ENCODE measurements at regions not wholly inside any gene's neighbourhood (a gene's known extent, or its start where the extent isn't known, plus 50 kb on each side); places are given as distances from the start of the nearest gene placed in this dataset.

GRCh38 chr15:46326173-46326572 is 691.3 kb downstream of the SQOR start:
- Mint-ChIP-seq H3K27me3 (no peaks in the 10 kb centered on the region), H3K36me3 (no peaks in the 10 kb centered on the region), H3K4me1 (no peaks in the 10 kb centered on the region), H3K27ac (no peak overlapping the region), H3K9me3 (ENCODE audit: low read depth) (peaks cover 2% of the 10 kb centered on the region), H3K4me3 (no peak overlapping the region)
- DNase-seq, result no peak
- ATAC-seq, result no peak
- CTCF ChIA-PET, result interaction anchor here (1.4 kb wide), 1 partner anchor 15 kb away, joined by 4 read pairs; no protein-coding TSS in a partner anchor

GRCh38 chr15:46328821-46329220 is 694.0 kb downstream of the SQOR start:
- no peak overlapping the region for H3K4me3 Mint-ChIP-seq
- H3K27ac Mint-ChIP-seq, result no peak overlapping the region
- peaks cover 2% of the 10 kb centered on the region for H3K9me3 Mint-ChIP-seq (ENCODE audit: low read depth)
- H3K4me1 Mint-ChIP-seq, result no peaks in the 10 kb centered on the region
- CTCF ChIA-PET, result no interaction called here
- no peaks in the 10 kb centered on the region for H3K36me3 Mint-ChIP-seq
- DNase-seq (no peak), ATAC-seq (no peak)
- no peaks in the 10 kb centered on the region for H3K27me3 Mint-ChIP-seq

- Mint-ChIP-seq H3K4me3 (no peak overlapping the region), H3K36me3 (no peaks in the 10 kb centered on the region), H3K27ac (no peak overlapping the region), H3K4me1 (no peaks in the 10 kb centered on the region), H3K27me3 (no peaks in the 10 kb centered on the region), H3K9me3 (ENCODE audit: low read depth) (peaks cover 2% of the 10 kb centered on the region)
- DNase-seq (no peak), ATAC-seq (no peak)
- CTCF ChIA-PET, result no interaction called here
Observed at GRCh38 chr15:46329876-46330275, 695.0 kb downstream of the SQOR start.

GRCh38 chr15:46331546-46331945 is 696.7 kb downstream of the SQOR start:
- Mint-ChIP-seq H3K27me3 (no peaks in the 10 kb centered on the region), H3K9me3 (ENCODE audit: low read depth) (peaks cover 2% of the 10 kb centered on the region), H3K4me3 (no peak overlapping the region), H3K27ac (no peak overlapping the region), H3K4me1 (no peaks in the 10 kb centered on the region), H3K36me3 (no peaks in the 10 kb centered on the region)
- DNase-seq, result no peak
- ATAC-seq, result no peak
- CTCF ChIA-PET, result no interaction called here

GRCh38 chr15:46343196-46343935 is 708.5 kb downstream of the SQOR start:
- no peaks in the 10 kb centered on the region for H3K4me1 Mint-ChIP-seq
- no peak overlapping the region for H3K4me3 Mint-ChIP-seq
- no peak overlapping the region for H3K27ac Mint-ChIP-seq
- no peaks in the 10 kb centered on the region for H3K36me3 Mint-ChIP-seq
- H3K9me3 Mint-ChIP-seq (ENCODE audit: low read depth), result no peaks in the 10 kb centered on the region
- ATAC-seq (no peak), DNase-seq (no peak)
- CTCF ChIA-PET, result no interaction called here
- no peaks in the 10 kb centered on the region for H3K27me3 Mint-ChIP-seq

GRCh38 chr15:46344115-46344724 is 709.4 kb downstream of the SQOR start:
- Mint-ChIP-seq H3K9me3 (ENCODE audit: low read depth) (no peaks in the 10 kb centered on the region), H3K27ac (no peak overlapping the region), H3K4me1 (no peaks in the 10 kb centered on the region), H3K4me3 (no peak overlapping the region), H3K27me3 (no peaks in the 10 kb centered on the region), H3K36me3 (no peaks in the 10 kb centered on the region)
- CTCF ChIA-PET, result no interaction called here
- no peak for ATAC-seq
- no peak for DNase-seq

- CTCF ChIA-PET, result no interaction called here
- H3K4me1 Mint-ChIP-seq, result no peaks in the 10 kb centered on the region
- ATAC-seq (no peak), DNase-seq (no peak)
- H3K36me3 Mint-ChIP-seq, result no peaks in the 10 kb centered on the region
- no peaks in the 10 kb centered on the region for H3K9me3 Mint-ChIP-seq (ENCODE audit: low read depth)
- H3K27ac Mint-ChIP-seq, result no peak overlapping the region
- no peaks in the 10 kb centered on the region for H3K27me3 Mint-ChIP-seq
- H3K4me3 Mint-ChIP-seq, result no peak overlapping the region
Observed at GRCh38 chr15:46344915-46345314, 710.1 kb downstream of the SQOR start.

GRCh38 chr15:46354443-46354842 is 719.6 kb downstream of the SQOR start:
- ATAC-seq (no peak), DNase-seq (no peak)
- H3K9me3 Mint-ChIP-seq (ENCODE audit: low read depth), result no peaks in the 10 kb centered on the region
- H3K36me3 Mint-ChIP-seq, result no peaks in the 10 kb centered on the region
- no peaks in the 10 kb centered on the region for H3K27me3 Mint-ChIP-seq
- no peak overlapping the region for H3K4me3 Mint-ChIP-seq
- no peak overlapping the region for H3K27ac Mint-ChIP-seq
- no peaks in the 10 kb centered on the region for H3K4me1 Mint-ChIP-seq
- CTCF ChIA-PET, result no interaction called here

GRCh38 chr15:46365572-46365971 is 730.7 kb downstream of the SQOR start:
- Mint-ChIP-seq H3K9me3 (ENCODE audit: low read depth) (peaks cover 11% of the 10 kb centered on the region), H3K4me3 (no peak overlapping the region), H3K27me3 (no peaks in the 10 kb centered on the region), H3K27ac (no peak overlapping the region), H3K36me3 (no peaks in the 10 kb centered on the region), H3K4me1 (no peaks in the 10 kb centered on the region)
- DNase-seq, result no peak
- ATAC-seq, result no peak
- CTCF ChIA-PET, result no interaction called here

- Mint-ChIP-seq H3K36me3 (no peaks in the 10 kb centered on the region), H3K4me3 (no peak overlapping the region), H3K9me3 (ENCODE audit: low read depth) (peaks cover 18% of the 10 kb centered on the region), H3K4me1 (no peaks in the 10 kb centered on the region), H3K27ac (no peak overlapping the region), H3K27me3 (no peaks in the 10 kb centered on the region)
- CTCF ChIA-PET, result no interaction called here
- DNase-seq, result no peak
- no peak for ATAC-seq
Observed at GRCh38 chr15:46366360-46367007, 731.7 kb downstream of the SQOR start.

GRCh38 chr15:46383978-46384377 is 749.1 kb downstream of the SQOR start:
- no peak overlapping the region for H3K27ac Mint-ChIP-seq
- H3K4me3 Mint-ChIP-seq, result no peak overlapping the region
- no peaks in the 10 kb centered on the region for H3K36me3 Mint-ChIP-seq
- CTCF ChIA-PET, result no interaction called here
- H3K4me1 Mint-ChIP-seq, result no peaks in the 10 kb centered on the region
- H3K9me3 Mint-ChIP-seq (ENCODE audit: low read depth), result peaks cover 5% of the 10 kb centered on the region
- DNase-seq (no peak), ATAC-seq (no peak)
- no peaks in the 10 kb centered on the region for H3K27me3 Mint-ChIP-seq

GRCh38 chr15:46386356-46386755 is 751.5 kb downstream of the SQOR start:
- H3K36me3 Mint-ChIP-seq, result no peaks in the 10 kb centered on the region
- H3K27ac Mint-ChIP-seq, result no peak overlapping the region
- H3K4me1 Mint-ChIP-seq, result no peaks in the 10 kb centered on the region

GRCh38 chr15:46389739-46390138 is 754.9 kb downstream of the SQOR start:
- CTCF ChIA-PET, result no interaction called here
- Mint-ChIP-seq H3K27ac (no peak overlapping the region), H3K27me3 (no peaks in the 10 kb centered on the region), H3K36me3 (no peaks in the 10 kb centered on the region), H3K4me3 (no peak overlapping the region), H3K4me1 (no peaks in the 10 kb centered on the region), H3K9me3 (ENCODE audit: low read depth) (peaks cover 7% of the 10 kb centered on the region)
- ATAC-seq, result no peak
- no peak for DNase-seq

More at GRCh38 chr15:46386356-46386755, 751.5 kb downstream of the SQOR start:
- Mint-ChIP-seq H3K27me3 (no peaks in the 10 kb centered on the region), H3K4me3 (no peak overlapping the region), H3K9me3 (ENCODE audit: low read depth) (peaks cover 10% of the 10 kb centered on the region)
- CTCF ChIA-PET, result no interaction called here
- no peak for DNase-seq
- no peak for ATAC-seq

- peaks cover 7% of the 10 kb centered on the region for H3K9me3 Mint-ChIP-seq (ENCODE audit: low read depth)
- ATAC-seq (no peak), DNase-seq (no peak)
- CTCF ChIA-PET, result no interaction called here
- no peaks in the 10 kb centered on the region for H3K36me3 Mint-ChIP-seq
- H3K4me1 Mint-ChIP-seq, result no peaks in the 10 kb centered on the region
- H3K4me3 Mint-ChIP-seq, result no peak overlapping the region
- H3K27ac Mint-ChIP-seq, result no peak overlapping the region
- H3K27me3 Mint-ChIP-seq, result no peaks in the 10 kb centered on the region
Observed at GRCh38 chr15:46394463-46394862, 759.6 kb downstream of the SQOR start.

All from activated CD8-positive, alpha-beta memory T cell treated with anti-CD3 and anti-CD28 coated beads, Interleukin-2, amount 10 ng/mL, durations not matched to agents 7 days and 5 days (primary cell).